Fibroblast of skin of left quadriceps (primary cell): ENCODE measurements at regions not wholly inside any gene's neighbourhood (a gene's known extent, or its start where the extent isn't known, plus 50 kb on each side); places are given as distances from the start of the nearest gene placed in this dataset.
A peak's percentile ranks its signal among the peaks of the same experiment; 100 is the strongest.

Experiments used
- DNase-seq, 2 experiments: peaks; one replicate each; pipeline ENCODE4 v3.0.0-alpha.2; 2013; ENCODE audit warnings: low read depth in 2 of 2

DNA sequence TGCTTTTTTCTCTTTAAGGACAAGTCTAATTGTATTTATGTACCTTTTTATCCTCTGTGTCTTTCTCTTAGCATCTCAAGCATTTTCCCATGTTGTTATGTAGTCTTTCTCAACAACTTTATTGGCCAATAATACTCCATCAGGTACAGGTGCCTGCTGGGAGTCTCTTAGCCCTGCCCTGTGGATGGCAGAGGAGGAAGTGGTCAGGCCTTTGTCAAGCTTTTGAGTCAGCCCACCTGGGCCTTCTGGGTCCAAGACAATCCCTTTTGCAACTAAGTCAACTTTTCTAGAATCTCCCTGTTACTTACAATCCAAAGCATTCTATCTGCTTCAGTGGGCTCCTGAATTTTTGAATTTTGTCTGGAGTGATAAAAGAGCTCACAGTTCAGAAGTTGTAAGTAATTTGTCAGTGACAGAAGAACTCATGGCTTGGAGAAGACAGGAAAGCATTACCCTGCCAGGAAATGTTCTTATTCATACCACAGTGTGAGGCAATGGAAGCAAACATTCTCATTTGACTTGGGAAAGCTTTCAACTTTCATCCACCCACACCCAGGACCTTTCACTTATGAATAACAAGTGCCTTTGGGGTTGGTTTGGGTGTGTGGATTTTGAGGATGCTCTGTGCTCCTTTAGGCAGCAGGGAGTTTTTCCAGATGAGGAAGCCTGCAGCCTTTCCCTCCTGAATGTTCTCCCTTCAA is 200.0 kb upstream of the S1PR3 start:
- DNase-seq: peak in 1 of 2 experiments; percentile 53

GRCh38 chr9:88792502-88792901 is 198.8 kb upstream of the S1PR3 start:
- no peak for DNase-seq

DNA sequence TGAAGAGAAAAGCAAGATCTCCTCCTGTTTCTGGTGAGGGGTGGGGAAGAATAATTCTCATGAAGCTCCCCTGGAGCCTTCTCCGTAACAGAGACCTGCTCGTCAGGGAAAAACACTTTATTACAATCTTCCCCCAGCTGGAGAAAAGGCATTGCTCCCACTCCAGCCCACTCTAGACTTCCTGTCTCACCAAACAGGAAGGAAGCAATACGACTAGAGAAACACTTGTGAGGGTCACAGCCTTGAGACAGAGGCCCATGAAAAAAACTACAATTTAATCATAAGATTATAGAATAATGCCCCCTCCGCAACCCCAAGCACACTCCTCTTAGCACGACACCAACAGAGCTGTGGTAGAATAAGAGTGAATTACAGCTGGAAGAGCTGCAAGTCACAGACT is 197.2 kb upstream of the S1PR3 start:
- DNase-seq: no peak

DNA sequence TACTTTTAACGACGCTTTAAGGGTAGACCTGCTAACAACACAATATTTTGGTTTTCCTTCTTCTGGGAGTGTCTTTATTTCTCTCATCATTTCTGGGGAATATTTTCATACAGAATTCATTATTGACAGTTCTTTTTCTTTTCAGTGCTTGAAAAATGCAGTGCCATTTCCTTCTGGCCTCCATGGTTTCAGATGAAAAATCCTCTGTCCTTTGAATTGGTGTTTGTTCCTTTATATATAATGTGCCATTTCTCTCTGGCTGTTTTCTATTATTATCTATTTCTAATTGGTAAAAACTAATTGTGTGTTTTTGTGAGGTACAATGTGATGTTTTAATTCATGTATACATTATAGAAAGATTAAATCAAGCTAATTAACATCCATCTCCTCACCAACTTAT is 194.3 kb upstream of the S1PR3 start:
- no peak for DNase-seq

- DNase-seq: no peak
Measured at GRCh38 chr9:88798476-88798875, 192.8 kb upstream of the S1PR3 start.

DNA sequence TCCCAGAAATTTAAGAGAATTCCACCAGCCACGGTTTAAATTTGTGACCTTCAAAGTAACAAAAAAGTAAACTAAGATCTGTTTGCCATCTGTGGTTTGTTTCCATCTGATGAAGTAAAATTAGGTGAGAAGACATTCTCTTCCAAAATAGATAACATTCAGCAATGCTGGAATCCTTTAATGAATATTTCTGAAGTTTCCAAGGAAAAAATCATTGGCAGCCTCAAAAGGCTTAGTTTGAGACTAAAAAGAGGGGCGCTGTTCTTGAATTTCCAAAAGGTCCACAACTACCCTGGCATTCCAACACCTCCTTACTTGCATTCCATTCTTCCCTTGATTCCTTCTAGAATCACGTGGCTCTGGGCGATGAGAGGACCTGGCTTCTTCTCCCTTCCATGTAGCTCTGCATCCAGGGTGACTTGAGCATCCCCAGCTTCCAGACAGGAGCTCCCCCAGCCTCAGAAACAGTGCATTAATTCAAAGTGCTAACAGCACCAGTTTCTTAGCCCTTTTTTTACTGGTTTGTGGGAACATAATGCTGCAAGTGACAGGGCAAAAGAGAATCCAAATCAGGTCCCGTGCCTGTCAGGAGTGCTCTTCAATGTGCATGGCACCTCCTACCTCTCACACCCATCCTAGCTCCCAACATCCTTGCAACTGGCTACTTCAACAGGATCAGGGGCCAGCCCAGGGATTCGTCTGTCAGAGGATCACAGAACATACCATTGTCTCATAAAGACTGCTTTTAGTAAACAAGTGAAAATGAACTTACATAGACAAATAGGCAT is 191.5 kb upstream of the S1PR3 start:
- DNase-seq: no peak

GRCh38 chr9:88800329-88800682 is 191.0 kb upstream of the S1PR3 start:
- no peak for DNase-seq

DNA sequence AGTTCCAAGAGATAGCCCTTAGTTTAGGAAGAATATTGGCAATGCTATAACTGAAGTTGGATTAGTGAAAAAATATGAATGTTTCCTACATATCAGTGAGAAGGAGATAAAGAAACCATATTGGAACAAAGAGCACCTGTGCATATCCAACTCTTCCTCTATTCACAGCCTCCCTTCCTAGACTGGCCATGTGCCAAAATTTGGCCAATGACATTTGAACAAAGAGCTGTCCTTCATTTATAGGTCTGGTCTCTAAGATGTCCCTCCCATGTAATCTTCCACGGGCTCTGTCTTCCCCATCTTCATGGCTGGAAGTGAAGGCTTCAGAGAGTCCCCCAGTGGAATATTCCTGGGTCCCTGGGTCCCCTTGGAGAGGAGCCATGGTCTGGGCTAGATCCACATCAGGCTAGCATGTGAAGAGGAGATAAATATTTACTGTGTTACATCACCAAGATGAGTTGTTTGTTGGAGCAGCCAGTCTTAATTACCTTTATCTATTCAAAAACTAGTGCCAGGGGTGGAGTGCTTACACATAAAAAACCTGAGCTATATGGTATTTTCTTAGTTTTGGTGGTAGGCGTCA is 190.0 kb upstream of the S1PR3 start:
- no peak for DNase-seq

DNA sequence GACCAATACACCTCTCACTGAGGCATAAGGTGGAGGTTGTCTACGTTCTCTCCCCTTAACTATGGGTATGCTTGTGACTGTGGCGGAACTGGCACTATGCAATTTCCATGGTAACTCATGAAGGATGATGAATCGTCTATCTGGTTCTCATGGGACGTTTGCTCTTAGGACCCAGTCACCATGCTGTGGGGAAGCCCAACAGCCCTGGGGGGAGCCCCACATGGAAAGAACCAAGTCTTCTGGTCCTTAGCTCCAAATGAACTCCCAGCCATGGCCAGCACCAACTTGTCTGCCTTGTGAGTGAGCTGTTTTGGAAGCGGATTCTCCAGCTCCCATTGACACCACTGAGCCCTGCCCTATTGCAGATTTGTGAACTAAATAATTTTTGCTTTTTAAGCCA is 188.7 kb upstream of the S1PR3 start:
- no peak for DNase-seq

GRCh38 chr9:88803546-88804253 is 187.6 kb upstream of the S1PR3 start:
- DNase-seq: peak; percentile 57 to 58

- no peak for DNase-seq
Measured at GRCh38 chr9:88804254-88804596, 187.0 kb upstream of the S1PR3 start.

GRCh38 chr9:88805217-88805943 is 185.9 kb upstream of the S1PR3 start:
- DNase-seq: no peak

DNA sequence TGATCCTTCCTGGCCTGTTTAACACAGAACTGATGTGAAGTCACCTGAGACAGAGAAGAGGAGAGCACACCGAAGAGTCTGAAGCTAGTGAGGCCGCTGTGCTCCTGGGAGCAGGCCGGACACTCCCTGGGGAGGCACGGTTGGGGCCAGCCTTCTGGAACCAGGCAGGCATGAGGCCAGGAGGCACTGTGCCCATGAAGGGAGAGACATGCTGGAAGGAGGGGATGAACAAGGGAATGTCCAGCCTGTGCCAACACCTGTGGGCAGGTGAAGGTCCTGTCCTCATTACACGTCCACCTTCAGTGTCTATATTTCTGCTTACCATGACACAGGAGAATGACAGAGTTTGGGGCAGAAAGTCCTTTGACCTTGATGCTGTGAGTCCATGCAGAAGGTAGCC is 183.8 kb upstream of the S1PR3 start:
- DNase-seq: no peak

DNA sequence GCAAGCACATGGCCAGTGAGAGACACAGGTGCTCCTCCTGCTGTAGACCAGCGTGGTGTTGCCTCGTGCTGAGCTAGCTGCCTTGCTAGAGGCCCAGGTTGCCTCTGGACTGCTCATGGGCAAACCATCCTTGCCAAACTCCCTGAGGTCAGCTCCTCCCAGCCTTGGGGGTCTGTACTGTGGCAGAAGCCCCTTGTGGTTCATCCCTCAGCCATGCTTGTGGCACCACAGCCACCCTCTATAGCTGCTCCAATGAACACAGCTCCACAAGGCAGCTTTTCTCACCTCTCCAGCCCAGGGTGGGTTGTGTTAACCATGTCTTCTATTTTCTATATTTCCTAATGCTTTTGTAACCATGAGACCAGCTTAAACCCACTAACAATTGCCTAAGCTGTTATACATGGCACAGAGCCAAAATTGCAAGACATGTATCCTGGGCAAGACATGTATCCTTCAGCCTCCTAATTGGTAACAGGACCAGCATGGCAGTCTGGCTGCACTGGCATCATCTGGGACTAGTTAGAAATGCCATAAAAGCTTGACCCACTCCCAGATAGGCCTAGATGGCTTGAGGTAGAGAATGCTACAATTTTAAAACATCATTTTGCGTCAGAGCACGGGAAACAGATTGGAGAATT is 183.1 kb upstream of the S1PR3 start:
- no peak for DNase-seq

DNA sequence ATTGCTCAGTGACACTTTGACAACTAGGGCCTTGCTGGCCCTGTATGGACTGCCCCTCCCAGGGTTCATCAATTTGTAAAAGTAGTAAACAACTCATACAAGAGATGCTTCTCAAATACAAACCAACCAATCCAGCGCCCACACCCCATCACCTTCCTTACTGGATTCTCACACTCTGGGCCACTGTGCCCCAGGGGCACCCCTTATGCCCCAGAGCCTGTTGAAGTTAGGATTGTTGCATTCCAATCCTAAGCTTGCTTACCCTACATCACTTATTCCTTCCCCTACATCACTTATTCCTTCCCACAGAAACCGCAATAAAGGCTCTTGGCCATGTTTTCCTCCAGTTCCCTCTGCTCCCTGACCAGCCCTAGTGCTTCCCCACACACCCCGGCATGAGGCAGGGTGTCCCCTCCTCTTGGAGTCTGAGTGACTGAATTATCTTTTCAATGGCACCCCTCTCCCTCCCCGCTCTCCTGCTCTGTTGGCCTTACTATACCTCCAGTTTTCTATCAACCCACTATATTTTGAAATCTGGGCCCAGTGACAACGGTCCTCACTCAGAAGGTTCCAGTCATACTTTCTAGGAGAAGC is 182.4 kb upstream of the S1PR3 start:
- no peak for DNase-seq

DNA sequence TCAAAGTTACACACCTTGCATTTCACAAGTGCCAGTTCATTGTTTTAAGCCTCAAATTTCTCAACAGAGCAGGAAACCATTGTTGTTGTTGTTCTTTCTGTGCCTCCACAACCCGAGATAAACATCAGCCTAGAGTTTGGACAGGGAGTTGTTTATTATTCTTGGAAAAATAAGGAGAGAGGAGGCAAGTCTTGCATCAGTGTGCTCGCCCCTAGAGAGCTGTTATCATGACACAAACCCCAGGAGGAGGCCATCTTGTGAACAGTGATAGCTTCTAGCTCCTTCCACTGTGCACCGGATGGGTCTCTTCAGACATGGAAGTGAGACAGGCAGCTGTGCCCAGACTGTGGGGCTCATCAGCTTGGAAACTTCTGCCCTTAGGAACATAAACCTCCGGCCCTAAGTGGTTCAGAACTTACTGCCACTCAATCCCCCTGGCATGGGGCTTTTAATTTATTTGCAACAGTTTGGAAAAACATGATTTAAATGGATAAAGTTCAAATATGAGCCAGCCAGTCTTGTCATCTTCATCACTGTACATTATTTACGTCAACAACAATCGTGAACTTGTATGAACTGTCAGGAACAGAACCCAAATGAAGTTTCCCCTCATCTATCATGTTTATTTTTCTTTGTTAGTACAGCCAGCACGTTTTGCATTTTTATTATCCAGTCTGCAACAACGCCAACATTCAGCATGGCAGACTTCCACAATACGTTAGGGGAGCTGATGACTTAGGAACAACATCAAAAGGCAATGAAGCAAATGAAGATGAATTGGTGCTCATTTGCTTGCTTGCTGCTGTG is 181.7 kb upstream of the S1PR3 start:
- peak in 1 of 2 experiments; percentile 45 for DNase-seq

GRCh38 chr9:88810826-88811225 is 180.4 kb upstream of the S1PR3 start:
- DNase-seq: no peak

DNA sequence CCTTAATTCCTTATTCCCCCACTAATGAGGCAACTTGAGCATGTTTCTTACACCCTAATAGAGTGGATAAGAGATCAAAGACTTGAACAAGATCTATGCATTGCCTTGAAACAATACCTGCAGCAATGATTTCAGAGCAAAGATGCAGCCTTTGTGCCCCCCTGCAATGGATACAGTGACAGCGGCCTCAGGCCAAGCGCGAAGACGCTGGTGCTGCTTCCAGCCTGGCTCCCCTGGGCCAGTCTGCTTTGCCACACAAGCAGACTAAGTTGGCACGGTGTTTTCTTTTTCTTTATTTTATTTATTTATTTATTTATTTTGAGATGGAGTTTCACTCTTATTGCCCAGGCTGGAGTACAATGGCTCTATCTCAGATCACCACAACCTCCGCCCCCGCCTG is 179.8 kb upstream of the S1PR3 start:
- DNase-seq: no peak

DNA sequence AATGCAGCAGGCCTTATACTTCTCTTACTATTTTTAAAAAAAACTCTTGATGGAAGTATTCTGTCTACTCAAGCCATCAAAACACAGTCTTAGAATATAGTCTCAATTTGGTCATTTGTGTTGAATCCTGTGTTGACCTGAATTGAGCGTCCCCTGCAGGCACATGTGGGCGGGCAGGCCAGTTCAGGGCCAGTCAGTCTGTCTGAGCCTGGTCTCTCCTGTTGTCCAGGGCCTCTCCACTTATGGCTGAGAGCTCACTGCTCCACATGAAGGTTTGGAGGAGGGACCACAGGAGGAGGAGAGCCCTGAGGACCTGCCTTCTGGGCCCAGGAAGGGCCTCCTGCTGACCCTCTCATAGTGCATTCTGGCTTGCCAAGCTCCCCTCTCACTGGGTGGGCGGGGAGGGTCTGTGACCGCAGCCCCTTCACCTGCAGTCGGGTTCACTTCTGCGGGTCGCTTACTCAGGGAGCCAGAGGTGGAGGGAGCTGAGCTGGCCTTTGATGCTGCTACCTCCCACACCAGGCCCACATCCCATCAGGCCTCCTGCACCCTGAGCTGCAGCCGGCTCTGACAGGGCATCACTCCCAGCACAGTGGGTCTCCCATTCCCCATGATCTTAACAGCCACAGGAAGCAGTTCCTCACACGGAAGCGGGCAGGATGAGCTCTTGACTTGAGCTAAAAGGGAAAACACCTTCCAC is 178.2 kb upstream of the S1PR3 start:
- no peak for DNase-seq
